NCI-H2081 (cell line): ENCODE measurements at regions not wholly inside any gene's neighbourhood (a gene's known extent, or its start where the extent isn't known, plus 50 kb on each side); places are given as distances from the start of the nearest gene placed in this dataset.

Experiments
- DNase-seq, 2 experiments: peaks; one replicate each; lab custom pipeline; 2025; lab: John Stamatoyannopoulos, UW

GRCh38 chr5:107293541-107294210 lies 377.1 kb downstream of the EFNA5 start:
- DNase-seq = no peak

GRCh38 chr5:107291866-107292265 lies 378.9 kb downstream of the EFNA5 start:
- DNase-seq = no peak

GRCh38 chr5:107290780-107291398 lies 379.8 kb downstream of the EFNA5 start:
- no peak for DNase-seq

- DNase-seq = no peak
These were observed 381.6 kb downstream of the EFNA5 start for GRCh38 chr5:107289030-107289714.

GRCh38 chr5:107286447-107287098 lies 384.2 kb downstream of the EFNA5 start:
- DNase-seq = no peak

GRCh38 chr5:107285772-107286171 lies 385.0 kb downstream of the EFNA5 start:
- no peak for DNase-seq

- DNase-seq = no peak
These were observed 385.8 kb downstream of the EFNA5 start for GRCh38 chr5:107284822-107285525.

DNA sequence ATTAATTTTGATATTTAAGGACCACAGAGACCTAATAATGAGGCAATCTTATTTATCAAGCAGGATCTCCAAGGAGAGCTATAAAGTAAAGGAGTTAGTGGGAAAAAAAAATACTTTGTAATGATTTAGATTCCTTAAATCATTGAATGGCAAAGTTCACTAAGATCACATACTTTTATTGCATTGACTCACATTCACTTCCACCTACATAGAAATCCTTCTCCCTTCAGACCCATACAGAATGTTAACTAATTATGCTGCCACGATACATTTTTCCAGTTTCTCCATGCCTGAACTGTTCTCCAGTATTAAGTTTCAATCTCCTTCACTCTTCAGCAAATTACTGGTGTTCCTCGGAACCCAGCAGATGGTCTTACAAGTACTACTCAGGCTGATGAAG lies 388.7 kb downstream of the EFNA5 start:
- no peak for DNase-seq

GRCh38 chr5:107278774-107279173 lies 392.0 kb downstream of the EFNA5 start:
- no peak for DNase-seq

DNA sequence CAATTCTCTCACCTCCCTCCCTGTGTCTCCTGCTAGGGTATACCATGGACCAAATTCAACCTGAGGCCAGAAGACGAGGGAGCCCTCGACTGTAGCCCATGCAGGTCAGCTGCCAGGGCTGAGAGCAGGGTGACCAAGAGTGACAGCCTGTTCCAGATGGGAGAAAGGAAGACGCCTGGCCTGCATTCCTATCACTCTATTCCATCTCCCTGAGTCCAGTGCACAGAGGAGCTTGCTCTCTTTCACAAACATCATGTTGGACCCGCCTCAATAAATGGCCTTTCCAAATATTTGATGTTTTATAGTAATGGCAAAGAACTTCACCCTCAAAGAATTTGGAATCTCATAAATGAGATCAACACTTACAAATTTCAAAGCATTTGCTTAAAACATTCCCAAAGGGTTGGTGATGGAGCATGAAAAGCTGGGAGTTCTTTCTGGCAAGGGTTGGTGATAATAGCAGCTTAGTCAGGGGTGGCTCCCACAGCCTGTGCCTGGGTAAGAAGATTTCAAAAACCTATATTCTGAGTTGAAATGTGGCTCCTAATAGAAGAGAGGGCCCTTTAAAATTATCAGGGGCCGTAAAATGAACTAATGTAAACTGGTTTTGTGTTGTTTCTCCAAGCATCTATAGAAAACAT lies 393.1 kb downstream of the EFNA5 start:
- no peak for DNase-seq

DNA sequence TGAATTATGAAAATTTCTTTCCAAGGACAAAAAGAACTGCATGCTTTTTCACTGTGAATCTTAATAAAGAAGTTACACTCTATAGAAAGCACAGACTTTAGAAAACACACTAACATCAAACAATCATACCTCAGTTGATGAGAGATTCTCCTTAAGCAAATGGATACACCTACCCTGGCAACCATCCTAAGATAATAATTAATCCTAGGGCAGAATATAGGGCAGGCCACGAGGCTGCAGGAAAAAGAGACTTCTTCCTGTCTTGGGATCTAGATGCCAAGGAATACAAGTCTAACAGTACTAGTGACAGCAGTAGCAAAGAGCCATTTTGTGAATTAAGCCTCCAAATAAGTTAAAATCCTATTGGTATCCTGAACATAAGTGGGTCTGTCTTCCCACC lies 395.4 kb downstream of the EFNA5 start:
- no peak for DNase-seq

DNA sequence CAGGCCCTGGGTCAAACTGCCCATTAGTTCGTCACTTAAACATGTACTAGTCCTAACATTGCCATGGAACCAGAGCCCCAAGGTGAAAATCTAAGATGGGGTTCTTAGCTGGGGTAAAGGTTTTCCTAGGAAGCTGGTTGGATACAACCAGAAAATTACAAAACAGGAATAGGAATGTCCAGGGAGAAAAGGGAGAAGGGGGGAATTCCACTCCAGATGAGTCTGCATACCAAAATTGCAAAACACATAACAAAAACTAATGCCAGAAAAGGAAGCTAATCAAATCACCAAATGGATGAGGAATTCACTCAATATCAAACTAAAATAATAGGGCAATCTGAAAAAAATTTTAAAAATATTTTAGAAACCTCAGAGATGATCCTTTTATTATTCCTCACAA lies 396.2 kb downstream of the EFNA5 start:
- no peak for DNase-seq

DNA sequence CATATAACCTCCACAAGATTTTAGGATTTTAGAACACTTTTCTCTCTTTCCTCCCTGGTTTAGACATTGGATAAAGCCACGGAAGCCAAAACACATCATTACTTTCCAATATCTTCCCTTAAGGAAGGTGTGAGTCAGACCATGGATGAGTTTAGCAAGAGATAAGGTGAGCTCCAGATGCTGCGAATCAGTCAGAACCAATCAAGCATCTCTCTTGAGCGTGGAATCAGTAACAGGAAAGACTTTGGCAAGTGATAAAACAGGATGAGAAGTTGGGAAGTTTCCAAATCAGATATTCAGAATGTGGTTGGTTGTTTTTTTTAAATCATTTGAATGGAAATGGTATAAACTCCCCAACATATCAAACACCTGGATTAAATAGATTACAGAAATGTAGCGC lies 397.8 kb downstream of the EFNA5 start:
- DNase-seq = no peak

DNA sequence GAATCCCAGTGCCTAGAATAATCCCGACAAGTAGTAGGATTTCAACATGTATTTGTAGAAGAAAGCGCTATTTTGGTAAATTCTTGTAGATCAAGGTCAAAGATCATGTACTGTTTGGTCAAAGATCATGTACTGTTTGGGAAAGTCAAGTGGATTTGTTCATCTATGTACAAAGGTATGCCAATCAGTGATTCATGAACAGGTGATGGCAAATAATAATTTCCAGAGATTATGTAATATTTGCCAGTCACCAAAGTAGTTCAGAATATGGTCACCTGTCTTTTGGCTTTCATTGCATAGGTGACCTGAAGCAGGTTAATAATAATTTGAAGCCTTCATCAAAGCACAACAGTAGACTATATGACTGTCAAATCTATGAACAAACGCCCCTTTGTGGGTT lies 398.2 kb downstream of the EFNA5 start:
- DNase-seq = no peak

DNA sequence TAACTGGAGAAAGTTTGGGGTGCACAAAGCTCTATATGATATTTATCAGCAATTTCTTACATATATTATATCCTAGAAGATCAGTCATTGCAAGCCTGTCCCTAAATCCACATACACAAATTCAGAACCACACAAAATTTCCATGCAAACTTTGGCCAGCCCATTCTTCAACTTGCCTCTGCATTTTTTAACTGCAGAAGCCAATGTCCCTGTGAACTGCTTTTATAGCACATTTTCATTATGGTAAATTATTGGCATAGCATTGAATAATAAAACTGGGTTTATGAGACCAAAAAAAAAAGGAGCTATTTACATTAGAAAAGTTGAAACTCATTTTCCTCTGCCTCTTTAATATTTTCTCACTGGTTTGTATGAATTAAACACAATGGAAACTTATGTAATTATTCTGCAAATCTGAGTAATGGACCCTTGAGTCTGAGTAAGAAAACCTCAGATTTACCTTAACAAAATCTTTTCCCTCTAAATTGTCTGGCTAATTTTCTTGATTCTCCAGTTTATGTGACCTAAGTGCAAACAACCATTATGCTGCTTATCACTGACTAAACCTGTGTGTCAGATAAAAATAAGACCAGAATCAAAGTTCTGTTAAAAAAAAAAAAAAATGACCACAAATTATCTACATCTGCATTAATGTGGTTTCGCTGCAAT lies 398.9 kb downstream of the EFNA5 start:
- DNase-seq = no peak

GRCh38 chr5:107270561-107270960 lies 400.2 kb downstream of the EFNA5 start:
- DNase-seq = no peak

- no peak for DNase-seq
These were observed 401.1 kb downstream of the EFNA5 start for GRCh38 chr5:107269678-107270077.

DNA sequence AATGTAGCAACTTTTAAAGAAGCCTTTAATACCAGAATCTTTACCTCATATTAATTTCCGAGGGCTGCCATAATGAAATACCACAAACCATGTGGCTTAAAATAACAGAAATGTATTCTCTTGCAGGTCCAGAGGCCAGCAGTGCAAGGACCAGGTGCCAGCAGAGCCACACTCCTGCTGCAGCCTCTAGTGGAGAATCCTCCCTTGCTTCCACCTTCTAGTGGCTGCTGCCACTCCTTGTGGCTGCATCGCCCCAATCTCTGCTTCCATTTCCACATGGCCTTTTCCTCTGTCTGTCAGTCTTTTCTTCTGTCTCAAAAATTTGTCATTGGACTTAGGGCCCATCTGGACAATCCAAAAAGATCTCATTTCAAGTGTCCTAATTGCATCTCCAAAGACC lies 401.5 kb downstream of the EFNA5 start:
- no peak for DNase-seq

DNA sequence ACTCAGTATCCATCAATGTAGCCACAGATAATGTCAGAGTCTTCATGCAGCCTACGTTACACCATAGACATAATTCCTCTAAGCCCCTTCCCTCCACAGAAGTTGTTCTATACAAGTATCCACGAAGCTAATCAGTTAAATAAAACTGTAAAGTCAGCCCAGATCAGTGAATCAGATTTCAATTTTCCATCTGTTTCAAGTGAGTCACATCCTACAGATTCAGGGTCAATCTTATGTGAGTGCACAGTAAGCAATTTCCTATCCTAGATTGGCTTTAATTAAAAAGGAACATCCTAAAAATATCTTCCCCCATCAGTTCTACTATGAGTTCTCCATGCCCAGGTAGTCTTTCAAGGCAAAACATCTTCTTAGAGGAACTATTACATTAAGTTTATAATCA lies 402.5 kb downstream of the EFNA5 start:
- DNase-seq = no peak

- no peak for DNase-seq
These were observed 404.6 kb downstream of the EFNA5 start for GRCh38 chr5:107266100-107266499.

DNA sequence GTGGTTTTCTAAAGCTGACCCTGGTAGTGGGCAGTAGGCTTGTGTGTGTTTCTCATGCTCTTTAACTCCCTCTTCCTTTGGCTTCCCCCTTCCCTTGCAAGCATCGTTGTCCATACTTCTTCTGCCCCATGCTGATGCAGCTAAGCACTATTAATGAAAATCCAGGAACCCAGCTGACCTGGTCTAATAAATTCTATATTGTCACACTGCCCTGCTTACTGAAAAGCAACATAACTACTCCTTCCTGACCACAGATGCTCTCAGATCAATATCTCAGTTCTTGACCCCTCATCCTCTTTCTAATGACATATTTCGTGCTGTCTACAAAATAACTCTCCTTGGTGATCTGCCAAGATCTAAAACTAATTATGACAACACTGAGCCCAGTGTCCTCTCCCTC lies 405.5 kb downstream of the EFNA5 start:
- no peak for DNase-seq
